ENCODE measurements at regions not wholly inside any gene's neighbourhood (a gene's known extent, or its start where the extent isn't known, plus 50 kb on each side); places are given as distances from the start of the nearest gene placed in this dataset.
A peak's percentile ranks its signal among the peaks of the same experiment; 100 is the strongest.
"Not testable (repeated sequence)": the region's sequence is repeated elsewhere in the genome, so short reads cannot be mapped to it uniquely, and the experiment has no call there.

GRCh38 chr7:136412952-136413351 lies 435.8 kb upstream of the MTPN start:
- DNase-seq (ENCODE audit: low spot score), result no peak

- DNase-seq (ENCODE audit: low spot score), result peak; percentile 76
These were observed 429.0 kb upstream of the MTPN start for GRCh38 chr7:136405931-136406777.

GRCh38 chr7:136403591-136403990 lies 426.4 kb upstream of the MTPN start:
- DNase-seq (ENCODE audit: low spot score), result no peak

GRCh38 chr7:136400877-136401276 lies 423.7 kb upstream of the MTPN start:
- no peak for DNase-seq (ENCODE audit: low spot score)

GRCh38 chr7:136399385-136399784 lies 422.2 kb upstream of the MTPN start:
- DNase-seq (ENCODE audit: low spot score), result no peak

GRCh38 chr7:136392856-136393255 lies 415.7 kb upstream of the MTPN start:
- no peak for DNase-seq (ENCODE audit: low spot score)

GRCh38 chr7:136391371-136391770 lies 414.2 kb upstream of the MTPN start:
- no peak for DNase-seq (ENCODE audit: low spot score)

- no peak for DNase-seq (ENCODE audit: low spot score)
These were observed 412.8 kb upstream of the MTPN start for GRCh38 chr7:136389933-136390332.

- DNase-seq (ENCODE audit: low spot score), result no peak
These were observed 409.7 kb upstream of the MTPN start for GRCh38 chr7:136386876-136387275.

GRCh38 chr7:136371409-136371808 lies 394.2 kb upstream of the MTPN start:
- DNase-seq (ENCODE audit: low spot score), result not testable (repeated sequence)

- no peak for DNase-seq (ENCODE audit: low spot score)
These were observed 393.0 kb upstream of the MTPN start for GRCh38 chr7:136370137-136370536.

- no peak for DNase-seq (ENCODE audit: low spot score)
These were observed 392.1 kb upstream of the MTPN start for GRCh38 chr7:136369225-136369624.

- no peak for DNase-seq (ENCODE audit: low spot score)
These were observed 382.3 kb upstream of the MTPN start for GRCh38 chr7:136359333-136359903.

- no peak for DNase-seq (ENCODE audit: low spot score)
These were observed 376.1 kb upstream of the MTPN start for GRCh38 chr7:136353287-136353686.

GRCh38 chr7:136348542-136349192 lies 371.5 kb upstream of the MTPN start:
- DNase-seq (ENCODE audit: low spot score), result no peak

GRCh38 chr7:136348142-136348541 lies 371.0 kb upstream of the MTPN start:
- DNase-seq (ENCODE audit: low spot score), result no peak

- DNase-seq (ENCODE audit: low spot score), result no peak
These were observed 370.3 kb upstream of the MTPN start for GRCh38 chr7:136347488-136347887.

GRCh38 chr7:136342251-136342650 lies 365.1 kb upstream of the MTPN start:
- DNase-seq (ENCODE audit: low spot score), result no peak

GRCh38 chr7:136339464-136339863 lies 362.3 kb upstream of the MTPN start:
- DNase-seq (ENCODE audit: low spot score), result peak; percentile 28

- DNase-seq (ENCODE audit: low spot score), result no peak
These were observed 359.8 kb upstream of the MTPN start for GRCh38 chr7:136336932-136337331.

GRCh38 chr7:136333636-136334035 lies 356.5 kb upstream of the MTPN start:
- DNase-seq (ENCODE audit: low spot score), result no peak

- no peak for DNase-seq (ENCODE audit: low spot score)
These were observed 349.0 kb upstream of the MTPN start for GRCh38 chr7:136326045-136326609.

GRCh38 chr7:136325578-136325977 lies 348.4 kb upstream of the MTPN start:
- no peak for DNase-seq (ENCODE audit: low spot score)

Data from RKO (cell line).